ENCODE measurements at regions not wholly inside any gene's neighbourhood (a gene's known extent, or its start where the extent isn't known, plus 50 kb on each side); places are given as distances from the start of the nearest gene placed in this dataset.

DNA sequence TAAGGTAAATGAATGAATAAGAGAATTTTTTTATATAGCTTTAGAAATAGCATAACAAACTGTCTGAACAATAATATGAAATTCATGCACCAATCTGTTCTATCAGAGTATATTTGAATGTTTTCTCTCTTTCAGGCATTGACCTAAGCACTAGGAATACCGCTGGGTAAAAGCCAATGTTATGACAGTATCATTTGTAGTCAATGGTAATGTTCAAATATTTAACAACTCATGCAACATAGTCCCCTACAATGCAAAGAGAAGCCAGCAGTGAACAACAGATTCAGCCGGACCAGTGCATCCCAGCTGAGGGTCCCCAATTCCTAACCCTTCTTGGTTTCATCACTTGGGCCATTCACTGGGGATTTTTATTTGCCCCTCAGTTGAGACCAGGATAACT, 52.6 kb upstream of the MYCBP2 start:
- DNase-seq (ENCODE audit: low spot score), result no peak
- in situ Hi-C loops (cut with MboI; ENCODE audit: low sequenced_read_pairs, unreplicated experiment), result no loop called here
- TF ChIP-seq, protein P1, sequence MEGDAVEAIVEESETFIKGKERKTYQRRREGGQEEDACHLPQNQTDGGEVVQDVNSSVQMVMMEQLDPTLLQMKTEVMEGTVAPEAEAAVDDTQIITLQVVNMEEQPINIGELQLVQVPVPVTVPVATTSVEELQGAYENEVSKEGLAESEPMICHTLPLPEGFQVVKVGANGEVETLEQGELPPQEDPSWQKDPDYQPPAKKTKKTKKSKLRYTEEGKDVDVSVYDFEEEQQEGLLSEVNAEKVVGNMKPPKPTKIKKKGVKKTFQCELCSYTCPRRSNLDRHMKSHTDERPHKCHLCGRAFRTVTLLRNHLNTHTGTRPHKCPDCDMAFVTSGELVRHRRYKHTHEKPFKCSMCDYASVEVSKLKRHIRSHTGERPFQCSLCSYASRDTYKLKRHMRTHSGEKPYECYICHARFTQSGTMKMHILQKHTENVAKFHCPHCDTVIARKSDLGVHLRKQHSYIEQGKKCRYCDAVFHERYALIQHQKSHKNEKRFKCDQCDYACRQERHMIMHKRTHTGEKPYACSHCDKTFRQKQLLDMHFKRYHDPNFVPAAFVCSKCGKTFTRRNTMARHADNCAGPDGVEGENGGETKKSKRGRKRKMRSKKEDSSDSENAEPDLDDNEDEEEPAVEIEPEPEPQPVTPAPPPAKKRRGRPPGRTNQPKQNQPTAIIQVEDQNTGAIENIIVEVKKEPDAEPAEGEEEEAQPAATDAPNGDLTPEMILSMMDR (IDR thresholded peaks at IDR 0.05; ENCODE audit: borderline replicate concordance, control extremely low read depth, extremely low read depth, insufficient read depth, missing control alignments), result no peak

DNA sequence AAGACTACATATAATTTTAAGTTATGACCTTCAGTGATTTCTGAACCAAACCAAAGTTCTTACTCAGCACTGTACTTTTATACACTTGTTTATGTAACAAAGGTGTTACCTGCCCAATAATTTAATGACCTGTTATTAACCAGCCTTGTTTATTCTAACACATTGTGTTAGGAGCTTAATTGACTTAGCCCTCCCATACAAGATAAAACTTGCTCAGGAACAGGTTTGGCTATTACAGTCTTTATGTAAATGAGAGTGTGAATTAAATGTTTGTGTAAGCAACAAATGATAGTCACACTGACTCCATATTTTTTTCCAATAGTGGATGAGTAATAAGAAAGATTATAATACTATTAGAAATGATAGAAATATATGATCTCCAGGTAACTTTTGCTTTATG, 51.8 kb upstream of the MYCBP2 start:
- in situ Hi-C loops (cut with MboI; ENCODE audit: low sequenced_read_pairs, unreplicated experiment), result no loop called here
- no peak for DNase-seq (ENCODE audit: low spot score)
- TF ChIP-seq, protein P1 (IDR thresholded peaks at IDR 0.05; ENCODE audit: borderline replicate concordance, control extremely low read depth, extremely low read depth, insufficient read depth, missing control alignments), result no peak

DNA sequence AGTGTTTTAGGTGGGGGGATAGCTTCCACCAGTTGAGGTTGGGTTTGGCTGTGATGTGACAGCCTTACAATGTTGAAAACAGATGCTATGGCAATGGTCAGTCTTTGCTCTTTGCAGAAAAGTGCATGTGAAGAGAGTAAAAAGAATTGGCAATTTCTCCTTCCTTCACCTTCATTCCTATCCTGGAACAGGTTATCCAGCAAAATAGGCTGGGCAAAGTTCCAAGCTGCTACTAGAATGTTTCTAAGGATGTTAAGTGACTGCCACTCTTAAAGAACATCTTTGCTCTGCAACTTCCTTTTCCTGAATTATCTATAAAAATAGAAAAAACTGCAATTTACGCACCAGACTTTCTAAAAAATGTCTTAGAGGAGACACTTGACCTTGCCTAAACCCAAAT, 50.1 kb upstream of the MYCBP2 start:
- TF ChIP-seq, protein P1 (IDR thresholded peaks at IDR 0.05; ENCODE audit: borderline replicate concordance, control extremely low read depth, extremely low read depth, insufficient read depth, missing control alignments), result no peak
- in situ Hi-C loops (cut with MboI; ENCODE audit: low sequenced_read_pairs, unreplicated experiment), result no loop called here

More for the DNA sequence above, 50.1 kb upstream of the MYCBP2 start:
- DNase-seq (ENCODE audit: low spot score), result no peak
